Lower leg skin (tissue), 4 donors: ENCODE measurements at regions not wholly inside any gene's neighbourhood (a gene's known extent, or its start where the extent isn't known, plus 50 kb on each side); places are given as distances from the start of the nearest gene placed in this dataset.

ENCODE experiments used
- DNase-seq, 2 donors: peaks; one replicate each; pipeline ENCODE4 v3.0.0-alpha.2; 2019; ENCODE audit warnings: low spot score in 2 of 2
- H3K4me3 ChIP-seq: fragments of 200-600 bp; sonication (generic); 2 replicates; pipeline ENCODE4 v1.5.1; 2017; ENCODE audit warnings: mild to moderate bottlenecking, low read depth; ENCODE audit not compliant: poor library complexity, severe bottlenecking
- POLR2A ChIP-seq, 2 donors: fragments of 450-650 bp; IDR thresholded peaks; one replicate each; pipeline ENCODE4 v1.6.1; 2016 to 2017; ENCODE audit warnings: antibody characterized with exemption in 2 of 2, mild to moderate bottlenecking in 1 of 2, moderate library complexity in 1 of 2
- WGBS, 2 donors: methylation state at CpG; one replicate each; pipeline ENCODE4 v1.1.5; 2018; 5-methylcytosine and 5-hydroxymethylcytosine counted together
- intact Hi-C: fragments of 100-400 bp; cut with DNase I; formaldehyde crosslinking; loops from one replicate; pipeline ENCODE4 v1.15.0; 2023; ENCODE audit warnings: low total_unique reads
- TF ChIP-seq, protein P1 (sequence below), 3 donors: fragments of 450-650 bp; IDR thresholded peaks; one replicate each; pipeline ENCODE4 v1.5.1; 2016; ENCODE audit warnings: antibody characterized with exemption in 3 of 3, mild to moderate bottlenecking in 3 of 3, moderate library complexity in 2 of 3

DNA sequence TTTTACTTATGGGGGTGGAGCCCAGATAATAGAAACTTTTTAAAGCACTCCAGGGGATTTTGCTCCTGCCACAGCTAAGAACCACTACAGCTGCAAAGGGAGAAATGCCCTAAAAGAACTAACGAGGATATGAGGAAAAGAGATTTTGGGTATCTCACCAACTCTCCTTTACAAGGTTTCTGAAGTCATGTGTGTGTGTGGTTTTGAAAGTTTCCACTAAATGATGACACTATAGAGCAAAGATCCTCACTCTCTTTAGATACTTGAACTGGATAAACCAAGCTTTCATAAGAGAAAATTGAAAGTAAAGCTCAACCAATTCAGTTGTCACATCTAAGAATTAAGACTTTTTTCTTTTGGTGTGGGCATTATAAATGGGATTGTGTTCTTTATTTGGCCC, 455.3 kb upstream of the ALCAM start:
- WGBS, 2 donors = 47 to 55% methylated on average over 1 of the region's 1 CpG
- DNase-seq = no peak
- intact Hi-C loops = no loop called here
- TF ChIP-seq, protein P1, sequence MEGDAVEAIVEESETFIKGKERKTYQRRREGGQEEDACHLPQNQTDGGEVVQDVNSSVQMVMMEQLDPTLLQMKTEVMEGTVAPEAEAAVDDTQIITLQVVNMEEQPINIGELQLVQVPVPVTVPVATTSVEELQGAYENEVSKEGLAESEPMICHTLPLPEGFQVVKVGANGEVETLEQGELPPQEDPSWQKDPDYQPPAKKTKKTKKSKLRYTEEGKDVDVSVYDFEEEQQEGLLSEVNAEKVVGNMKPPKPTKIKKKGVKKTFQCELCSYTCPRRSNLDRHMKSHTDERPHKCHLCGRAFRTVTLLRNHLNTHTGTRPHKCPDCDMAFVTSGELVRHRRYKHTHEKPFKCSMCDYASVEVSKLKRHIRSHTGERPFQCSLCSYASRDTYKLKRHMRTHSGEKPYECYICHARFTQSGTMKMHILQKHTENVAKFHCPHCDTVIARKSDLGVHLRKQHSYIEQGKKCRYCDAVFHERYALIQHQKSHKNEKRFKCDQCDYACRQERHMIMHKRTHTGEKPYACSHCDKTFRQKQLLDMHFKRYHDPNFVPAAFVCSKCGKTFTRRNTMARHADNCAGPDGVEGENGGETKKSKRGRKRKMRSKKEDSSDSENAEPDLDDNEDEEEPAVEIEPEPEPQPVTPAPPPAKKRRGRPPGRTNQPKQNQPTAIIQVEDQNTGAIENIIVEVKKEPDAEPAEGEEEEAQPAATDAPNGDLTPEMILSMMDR (IDR thresholded peaks at IDR 0.05) = no peak
- TF ChIP-seq POLR2A (IDR thresholded peaks at IDR 0.05) = no peak
- no peak overlapping the region for H3K4me3 ChIP-seq

DNA sequence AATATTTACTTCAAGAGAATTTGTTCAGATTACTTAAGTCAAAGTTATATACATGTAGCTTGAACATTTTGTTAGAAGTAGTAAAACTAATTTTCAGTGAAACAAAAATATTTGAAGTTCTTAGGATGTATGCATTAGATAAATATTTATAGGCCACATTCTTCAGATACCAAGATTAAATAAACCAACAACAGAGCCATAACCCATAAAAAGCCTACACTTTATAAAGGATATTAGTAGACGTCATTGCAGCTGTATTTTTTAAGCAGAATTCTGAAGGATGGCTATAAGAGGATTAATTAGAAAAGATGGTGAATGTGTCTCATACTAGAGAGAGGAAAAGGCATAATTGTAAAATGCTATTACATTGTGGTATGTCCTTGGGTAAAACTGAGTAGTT, 449.7 kb upstream of the ALCAM start:
- intact Hi-C loops = no loop called here
- no peak overlapping the region for H3K4me3 ChIP-seq
- WGBS, 2 donors = 61 to 65% methylated on average over 1 of the region's 1 CpG
- TF ChIP-seq POLR2A (IDR thresholded peaks at IDR 0.05) = no peak
- TF ChIP-seq, protein P1 (IDR thresholded peaks at IDR 0.05) = no peak
- DNase-seq = no peak

DNA sequence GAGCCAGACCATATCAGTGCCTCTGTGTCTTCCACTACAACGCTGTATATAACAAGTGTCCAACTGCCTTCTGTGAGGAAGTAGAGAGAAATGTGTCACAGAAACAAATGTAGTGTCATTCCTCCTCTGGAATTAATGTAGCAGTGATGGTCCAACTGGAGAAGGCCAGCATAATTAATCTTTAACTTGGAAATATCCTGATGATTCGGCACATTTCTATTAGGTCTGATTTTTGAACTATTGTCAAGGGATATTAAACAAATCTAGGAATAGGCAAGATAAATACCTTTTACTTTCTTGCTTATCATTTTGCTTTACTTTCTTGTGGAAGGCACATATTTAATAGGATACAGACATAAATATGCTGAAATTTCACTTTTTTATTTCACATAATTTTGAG, 446.2 kb upstream of the ALCAM start:
- 92 to 98% methylated on average over 2 of the region's 2 CpGs for WGBS, 2 donors

DNA sequence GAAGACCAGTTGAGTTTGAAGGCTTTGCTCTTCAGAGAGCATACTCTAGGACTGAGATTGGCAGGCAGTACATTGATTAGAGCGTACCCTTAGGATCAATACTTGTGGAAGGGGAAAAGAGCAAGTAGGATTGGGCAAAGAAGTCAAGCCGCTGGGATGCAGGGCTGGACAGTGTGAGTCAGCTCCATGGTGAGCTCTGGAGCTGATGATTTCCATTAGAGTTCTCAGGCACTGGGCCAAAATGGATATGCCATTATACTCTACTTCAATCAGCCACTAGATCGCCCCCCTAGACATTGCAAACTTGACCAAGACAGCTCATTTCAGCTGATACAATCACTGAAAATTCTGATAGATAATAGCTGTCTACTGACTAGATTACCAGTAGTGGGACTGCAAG, 432.7 kb upstream of the ALCAM start:
- intact Hi-C loops = no loop called here
- no peak overlapping the region for H3K4me3 ChIP-seq
- no peak for TF ChIP-seq POLR2A (IDR thresholded peaks at IDR 0.05)
- TF ChIP-seq, protein P1 (IDR thresholded peaks at IDR 0.05) = no peak
- no peak for DNase-seq
- WGBS, 2 donors = 87 to 93% methylated on average over 3 of the region's 3 CpGs

More for the DNA sequence above, 446.2 kb upstream of the ALCAM start:
- intact Hi-C loops = no loop called here
- no peak for TF ChIP-seq POLR2A (IDR thresholded peaks at IDR 0.05)
- TF ChIP-seq, protein P1 (IDR thresholded peaks at IDR 0.05) = no peak
- no peak for DNase-seq
- H3K4me3 ChIP-seq = no peak overlapping the region

DNA sequence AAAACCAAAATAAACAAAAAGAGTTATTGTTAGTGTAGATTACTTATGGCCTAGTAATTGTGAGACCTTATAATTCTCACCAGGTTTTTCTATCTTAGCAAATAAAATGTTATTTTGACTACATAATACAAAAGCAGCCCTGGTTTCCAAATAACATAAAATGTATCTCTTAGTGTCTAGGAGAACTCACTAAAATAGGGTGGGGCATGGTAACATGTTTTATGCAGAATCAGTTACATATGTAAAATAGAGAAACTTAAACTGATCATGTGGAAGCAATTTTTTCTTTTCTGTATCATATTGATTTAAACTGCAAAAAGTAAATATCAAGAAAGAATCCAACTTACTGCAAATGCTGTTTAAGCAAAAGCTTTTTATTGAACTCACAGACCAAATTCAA, 431.1 kb upstream of the ALCAM start:
- H3K4me3 ChIP-seq = no peak overlapping the region
- intact Hi-C loops = loop anchor here (5.0 kb wide), 1 partner anchor 38 kb away; no protein-coding TSS in a partner anchor
- no peak for DNase-seq
- no peak for TF ChIP-seq POLR2A (IDR thresholded peaks at IDR 0.05)
- TF ChIP-seq, protein P1 (IDR thresholded peaks at IDR 0.05) = no peak

DNA sequence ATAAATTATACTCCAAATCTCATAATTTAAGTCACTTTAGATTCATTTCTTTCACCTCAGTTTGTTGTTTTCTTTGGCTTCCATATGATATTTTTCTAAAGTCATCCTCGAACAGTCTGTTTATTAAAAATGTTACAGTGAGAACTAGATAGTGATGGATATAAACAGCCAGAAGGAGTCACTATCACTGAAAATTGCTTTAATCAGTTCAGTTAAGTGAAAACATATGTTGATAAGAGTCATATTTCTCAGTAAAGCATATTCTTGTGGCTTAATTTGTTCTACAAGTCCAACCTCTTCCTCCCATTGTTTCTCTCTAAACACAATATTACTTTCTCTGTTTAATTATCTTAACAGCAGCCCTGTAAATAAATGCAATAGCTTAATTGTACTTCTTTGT, 427.5 kb upstream of the ALCAM start:
- no peak for DNase-seq
- no peak overlapping the region for H3K4me3 ChIP-seq
- no peak for TF ChIP-seq POLR2A (IDR thresholded peaks at IDR 0.05)
- TF ChIP-seq, protein P1 (IDR thresholded peaks at IDR 0.05) = no peak
- intact Hi-C loops = loop anchor here (5.0 kb wide), 1 partner anchor 42 kb away; no protein-coding TSS in a partner anchor
- 64 to 70% methylated on average over 1 of the region's 1 CpG for WGBS, 2 donors
